SK-N-SH treated with all-trans-retinoic acid at 6 μM for 48 hours (cell line): ENCODE measurements at regions not wholly inside any gene's neighbourhood (a gene's known extent, or its start where the extent isn't known, plus 50 kb on each side); places are given as distances from the start of the nearest gene placed in this dataset.

ENCODE experiments used
- ATAC-seq: fragments of 200-7000 bp; cut with Tn5 transposase; 3 replicates; pipeline ENCODE4 v1.9.1; 2020; ENCODE audit warnings: mild to moderate bottlenecking, moderate library complexity
- ARNTL ChIP-seq: fragments of 450-650 bp; formaldehyde crosslinking; IDR thresholded peaks from 2 replicates; pipeline ENCODE4 v1.5.0; 2020; ENCODE audit warnings: low read depth, mild to moderate bottlenecking, moderate library complexity, borderline replicate concordance
- BACH2 ChIP-seq: fragments of 250-450 bp; sonication (Bioruptor Pico); IDR thresholded peaks from 2 replicates; pipeline ENCODE4 v1.9.0; 2021; ENCODE audit warnings: mild to moderate bottlenecking, borderline replicate concordance
- CREB5 ChIP-seq: fragments of 250-450 bp; sonication (Bioruptor Pico); IDR thresholded peaks from 2 replicates; pipeline ENCODE4 v1.5.1; 2020; ENCODE audit warnings: low read depth, mild to moderate bottlenecking, moderate library complexity
- CSRNP3 ChIP-seq: fragments of 250-450 bp; sonication (Bioruptor Pico); IDR thresholded peaks from 2 replicates; pipeline ENCODE4 v1.5.1; 2021; ENCODE audit warnings: mild to moderate bottlenecking, moderate library complexity
- GLIS3 ChIP-seq: fragments of 250-450 bp; sonication (Bioruptor Pico); IDR thresholded peaks from 2 replicates; pipeline ENCODE4 v1.5.0; 2020; ENCODE audit warnings: mild to moderate bottlenecking, moderate library complexity
- ISL1 ChIP-seq: fragments of 250-450 bp; sonication (Bioruptor Pico); IDR thresholded peaks from 2 replicates; pipeline ENCODE4 v2.1.2; 2022; ENCODE audit warnings: mild to moderate bottlenecking, moderate library complexity
- OSR1 ChIP-seq: fragments of 250-450 bp; sonication (Bioruptor Pico); IDR thresholded peaks from 2 replicates; pipeline ENCODE4 v1.8.0; 2022; ENCODE audit warnings: moderate library complexity, mild to moderate bottlenecking, inconsistent platforms
- POU6F1 ChIP-seq: fragments of 250-450 bp; sonication (Bioruptor Pico); IDR thresholded peaks from 2 replicates; pipeline ENCODE4 v1.8.0; 2021; ENCODE audit warnings: low read depth, mild to moderate bottlenecking, moderate library complexity, borderline replicate concordance
- RARB ChIP-seq: fragments of 250-450 bp; sonication (Bioruptor Pico); IDR thresholded peaks from 2 replicates; pipeline ENCODE4 v1.8.0; 2021; ENCODE audit warnings: mild to moderate bottlenecking, moderate library complexity
- SNAI2 ChIP-seq: fragments of 250-450 bp; sonication (Bioruptor Pico); IDR thresholded peaks from 2 replicates; pipeline ENCODE4 v1.5.0; 2020; ENCODE audit warnings: mild to moderate bottlenecking, moderate library complexity
- TCF4 ChIP-seq: fragments of 250-450 bp; sonication (Bioruptor Pico); IDR thresholded peaks from 2 replicates; pipeline ENCODE4 v1.8.0; 2021; ENCODE audit warnings: mild to moderate bottlenecking, moderate library complexity, borderline replicate concordance
- TOX ChIP-seq: fragments of 250-450 bp; sonication (Bioruptor Pico); IDR thresholded peaks from 2 replicates; pipeline ENCODE4 v1.8.0; 2021; ENCODE audit warnings: mild to moderate bottlenecking, moderate library complexity, borderline replicate concordance
- ZC3H10 ChIP-seq: fragments of 250-450 bp; sonication (Bioruptor Pico); IDR thresholded peaks from 2 replicates; pipeline ENCODE4 v1.5.1; 2021; ENCODE audit warnings: mild to moderate bottlenecking, moderate library complexity
- ZFP3 ChIP-seq: fragments of 250-450 bp; sonication (Bioruptor Pico); IDR thresholded peaks from 2 replicates; pipeline ENCODE4 v1.5.0; 2020; ENCODE audit warnings: mild to moderate bottlenecking, moderate library complexity
- ZFP30 ChIP-seq: fragments of 450-650 bp; formaldehyde crosslinking; IDR thresholded peaks from 2 replicates; pipeline ENCODE4 v1.5.0; 2022; ENCODE audit warnings: mild to moderate bottlenecking, moderate library complexity
- ZNF565 ChIP-seq: fragments of 450-650 bp; formaldehyde crosslinking; conservative IDR thresholded peaks from 2 replicates; pipeline ENCODE4 v1.5.0; 2020; ENCODE audit warnings: low read depth, mild to moderate bottlenecking, moderate library complexity
- ZNF70 ChIP-seq: fragments of 450-650 bp; formaldehyde crosslinking; IDR thresholded peaks from 2 replicates; pipeline ENCODE4 v1.5.0; 2020; ENCODE audit warnings: mild to moderate bottlenecking, moderate library complexity
- ZNF8 ChIP-seq: fragments of 450-650 bp; formaldehyde crosslinking; IDR thresholded peaks from 2 replicates; pipeline ENCODE4 v1.5.0; 2020; ENCODE audit warnings: mild to moderate bottlenecking, moderate library complexity
- TF ChIP-seq, protein P1 (sequence below): fragments of 250-450 bp; sonication (Bioruptor Pico); IDR thresholded peaks from 2 replicates; pipeline ENCODE4 v1.8.0; 2020; ENCODE audit warnings: mild to moderate bottlenecking, moderate library complexity, borderline replicate concordance
- TF ChIP-seq, protein P2 (sequence below): fragments of 250-450 bp; sonication (Bioruptor Pico); IDR thresholded peaks from 2 replicates; pipeline ENCODE4 v1.5.0; 2020; ENCODE audit warnings: mild to moderate bottlenecking, moderate library complexity

- TF ChIP-seq CREB5 (no peak), ZNF8 (CRISPR knock-in tag) (no peak), BACH2 (CRISPR knock-in tag) (no peak), TOX (CRISPR knock-in tag) (no peak), POU6F1 (CRISPR knock-in tag) (no peak), ZFP30 (CRISPR knock-in tag) (no peak), TCF4 (CRISPR knock-in tag) (no peak), GLIS3 (CRISPR knock-in tag) (no peak), ZFP3 (CRISPR knock-in tag) (no peak), ZNF565 (CRISPR knock-in tag) (no peak)
- TF ChIP-seq, protein P1, sequence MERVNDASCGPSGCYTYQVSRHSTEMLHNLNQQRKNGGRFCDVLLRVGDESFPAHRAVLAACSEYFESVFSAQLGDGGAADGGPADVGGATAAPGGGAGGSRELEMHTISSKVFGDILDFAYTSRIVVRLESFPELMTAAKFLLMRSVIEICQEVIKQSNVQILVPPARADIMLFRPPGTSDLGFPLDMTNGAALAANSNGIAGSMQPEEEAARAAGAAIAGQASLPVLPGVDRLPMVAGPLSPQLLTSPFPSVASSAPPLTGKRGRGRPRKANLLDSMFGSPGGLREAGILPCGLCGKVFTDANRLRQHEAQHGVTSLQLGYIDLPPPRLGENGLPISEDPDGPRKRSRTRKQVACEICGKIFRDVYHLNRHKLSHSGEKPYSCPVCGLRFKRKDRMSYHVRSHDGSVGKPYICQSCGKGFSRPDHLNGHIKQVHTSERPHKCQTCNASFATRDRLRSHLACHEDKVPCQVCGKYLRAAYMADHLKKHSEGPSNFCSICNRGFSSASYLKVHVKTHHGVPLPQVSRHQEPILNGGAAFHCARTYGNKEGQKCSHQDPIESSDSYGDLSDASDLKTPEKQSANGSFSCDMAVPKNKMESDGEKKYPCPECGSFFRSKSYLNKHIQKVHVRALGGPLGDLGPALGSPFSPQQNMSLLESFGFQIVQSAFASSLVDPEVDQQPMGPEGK: no peak
These were observed 983.4 kb downstream of the ROBO2 start for GRCh38 chr3:78023257-78023656.

GRCh38 chr3:78025916-78026315 is 986.0 kb downstream of the ROBO2 start:
- ATAC-seq: no peak
- TF ChIP-seq, protein P1: no peak
- TF ChIP-seq ZNF70 (CRISPR knock-in tag) (no peak), ZFP3 (CRISPR knock-in tag) (no peak), ISL1 (CRISPR knock-in tag) (no peak), ZNF565 (CRISPR knock-in tag) (no peak), SNAI2 (CRISPR knock-in tag) (no peak), CSRNP3 (CRISPR knock-in tag) (no peak), RARB (no peak), ZNF8 (CRISPR knock-in tag) (no peak), ZC3H10 (CRISPR knock-in tag) (no peak), CREB5 (no peak), OSR1 (CRISPR knock-in tag) (no peak), ARNTL (no peak), BACH2 (CRISPR knock-in tag) (no peak)
- TF ChIP-seq, protein P2, sequence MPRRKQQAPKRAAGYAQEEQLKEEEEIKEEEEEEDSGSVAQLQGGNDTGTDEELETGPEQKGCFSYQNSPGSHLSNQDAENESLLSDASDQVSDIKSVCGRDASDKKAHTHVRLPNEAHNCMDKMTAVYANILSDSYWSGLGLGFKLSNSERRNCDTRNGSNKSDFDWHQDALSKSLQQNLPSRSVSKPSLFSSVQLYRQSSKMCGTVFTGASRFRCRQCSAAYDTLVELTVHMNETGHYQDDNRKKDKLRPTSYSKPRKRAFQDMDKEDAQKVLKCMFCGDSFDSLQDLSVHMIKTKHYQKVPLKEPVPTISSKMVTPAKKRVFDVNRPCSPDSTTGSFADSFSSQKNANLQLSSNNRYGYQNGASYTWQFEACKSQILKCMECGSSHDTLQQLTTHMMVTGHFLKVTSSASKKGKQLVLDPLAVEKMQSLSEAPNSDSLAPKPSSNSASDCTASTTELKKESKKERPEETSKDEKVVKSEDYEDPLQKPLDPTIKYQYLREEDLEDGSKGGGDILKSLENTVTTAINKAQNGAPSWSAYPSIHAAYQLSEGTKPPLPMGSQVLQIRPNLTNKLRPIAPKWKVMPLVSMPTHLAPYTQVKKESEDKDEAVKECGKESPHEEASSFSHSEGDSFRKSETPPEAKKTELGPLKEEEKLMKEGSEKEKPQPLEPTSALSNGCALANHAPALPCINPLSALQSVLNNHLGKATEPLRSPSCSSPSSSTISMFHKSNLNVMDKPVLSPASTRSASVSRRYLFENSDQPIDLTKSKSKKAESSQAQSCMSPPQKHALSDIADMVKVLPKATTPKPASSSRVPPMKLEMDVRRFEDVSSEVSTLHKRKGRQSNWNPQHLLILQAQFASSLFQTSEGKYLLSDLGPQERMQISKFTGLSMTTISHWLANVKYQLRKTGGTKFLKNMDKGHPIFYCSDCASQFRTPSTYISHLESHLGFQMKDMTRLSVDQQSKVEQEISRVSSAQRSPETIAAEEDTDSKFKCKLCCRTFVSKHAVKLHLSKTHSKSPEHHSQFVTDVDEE: no peak

More at GRCh38 chr3:78023257-78023656, 983.4 kb downstream of the ROBO2 start:
- no peak for ATAC-seq
